ENCODE measurements at regions not wholly inside any gene's neighbourhood (a gene's known extent, or its start where the extent isn't known, plus 50 kb on each side); places are given as distances from the start of the nearest gene placed in this dataset.

- Histone ChIP-seq H3K9me3 (ENCODE audit: low read length) (no peaks in the 10 kb centered on the region), H3K4me3 (ENCODE audit: low read depth, low read length, poor library complexity, severe bottlenecking) (no peak overlapping the region), H3K79me2 (ENCODE audit: insufficient read depth, low read length) (no peaks in the 10 kb centered on the region), H3F3A (ENCODE audit: insufficient read depth, low read length) (no peaks in the 10 kb centered on the region), H3K9ac (ENCODE audit: low read length) (no peak overlapping the region), H3K4me1 (ENCODE audit: insufficient read depth, low read length, severe bottlenecking) (no peaks in the 10 kb centered on the region), H4K20me1 (ENCODE audit: insufficient read depth, low read length) (no peaks in the 10 kb centered on the region), H3K27ac (ENCODE audit: low read depth, low read length, poor library complexity, severe bottlenecking) (no peak overlapping the region), H3K4me2 (ENCODE audit: low read length) (no peak overlapping the region), H3K36me3 (ENCODE audit: insufficient read depth, low read length) (no peaks in the 10 kb centered on the region), H2AFZ (ENCODE audit: low read length) (no peak overlapping the region), H3K27me3 (ENCODE audit: insufficient read depth, low read length) (no peaks in the 10 kb centered on the region), H3K9me2 (ENCODE audit: low read depth, low read length) (no peaks in the 10 kb centered on the region)
- TF ChIP-seq EZH2 (IDR thresholded peaks at IDR 0.05; ENCODE audit: borderline replicate concordance, low read length) (no peak), CTCF (IDR thresholded peaks at IDR 0.05; ENCODE audit: low read length) (no peak)
Measured at GRCh38 chr11:115926601-115927000, 422.4 kb upstream of the CADM1 start.

- no peaks in the 10 kb centered on the region for H3K79me2 ChIP-seq (ENCODE audit: insufficient read depth, low read length)
- no peaks in the 10 kb centered on the region for H3K9me3 ChIP-seq (ENCODE audit: low read length)
- H3K4me3 ChIP-seq (ENCODE audit: low read depth, low read length, poor library complexity, severe bottlenecking), result no peak overlapping the region
- no peak overlapping the region for H3K4me2 ChIP-seq (ENCODE audit: low read length)
- H3K36me3 ChIP-seq (ENCODE audit: insufficient read depth, low read length), result no peaks in the 10 kb centered on the region
- no peaks in the 10 kb centered on the region for H3K27me3 ChIP-seq (ENCODE audit: insufficient read depth, low read length)
- no peak overlapping the region for H3K9ac ChIP-seq (ENCODE audit: low read length)
- TF ChIP-seq EZH2 (IDR thresholded peaks at IDR 0.05; ENCODE audit: borderline replicate concordance, low read length) (no peak), CTCF (IDR thresholded peaks at IDR 0.05; ENCODE audit: low read length) (no peak)
- H3F3A ChIP-seq (ENCODE audit: insufficient read depth, low read length), result no peaks in the 10 kb centered on the region
- no peak overlapping the region for H2AFZ ChIP-seq (ENCODE audit: low read length)
- no peaks in the 10 kb centered on the region for H3K9me2 ChIP-seq (ENCODE audit: low read depth, low read length)
- no peaks in the 10 kb centered on the region for H4K20me1 ChIP-seq (ENCODE audit: insufficient read depth, low read length)
- no peaks in the 10 kb centered on the region for H3K4me1 ChIP-seq (ENCODE audit: insufficient read depth, low read length, severe bottlenecking)
- no peak overlapping the region for H3K27ac ChIP-seq (ENCODE audit: low read depth, low read length, poor library complexity, severe bottlenecking)
Measured at GRCh38 chr11:115926138-115926537, 421.9 kb upstream of the CADM1 start.

GRCh38 chr11:115925568-115926090, 421.4 kb upstream of the CADM1 start:
- Histone ChIP-seq H3K27ac (ENCODE audit: low read depth, low read length, poor library complexity, severe bottlenecking) (no peak overlapping the region), H3K27me3 (ENCODE audit: insufficient read depth, low read length) (no peaks in the 10 kb centered on the region), H3K36me3 (ENCODE audit: insufficient read depth, low read length) (no peaks in the 10 kb centered on the region), H2AFZ (ENCODE audit: low read length) (no peak overlapping the region), H3K4me1 (ENCODE audit: insufficient read depth, low read length, severe bottlenecking) (no peaks in the 10 kb centered on the region), H3K4me2 (ENCODE audit: low read length) (no peak overlapping the region), H3K79me2 (ENCODE audit: insufficient read depth, low read length) (no peaks in the 10 kb centered on the region), H3K9me2 (ENCODE audit: low read depth, low read length) (no peaks in the 10 kb centered on the region), H3F3A (ENCODE audit: insufficient read depth, low read length) (no peaks in the 10 kb centered on the region), H4K20me1 (ENCODE audit: insufficient read depth, low read length) (no peaks in the 10 kb centered on the region), H3K9me3 (ENCODE audit: low read length) (no peaks in the 10 kb centered on the region), H3K4me3 (ENCODE audit: low read depth, low read length, poor library complexity, severe bottlenecking) (no peak overlapping the region), H3K9ac (ENCODE audit: low read length) (no peak overlapping the region)
- TF ChIP-seq EZH2 (IDR thresholded peaks at IDR 0.05; ENCODE audit: borderline replicate concordance, low read length) (no peak), CTCF (IDR thresholded peaks at IDR 0.05; ENCODE audit: low read length) (no peak)

All from OCI-LY1 (cell line).